ENCODE measurements at regions not wholly inside any gene's neighbourhood (a gene's known extent, or its start where the extent isn't known, plus 50 kb on each side); places are given as distances from the start of the nearest gene placed in this dataset.

GRCh38 chr2:240209493-240209892, 69.0 kb upstream of the OTOS start:
- TF ChIP-seq CTCF (IDR thresholded peaks at IDR 0.05) (no peak), POLR2AphosphoS5 (IDR thresholded peaks at IDR 0.05; ENCODE audit: insufficient read depth in 1 of 2, low read depth in 1 of 2) (no peak)
